AG04449 (cell line): ENCODE measurements at regions not wholly inside any gene's neighbourhood (a gene's known extent, or its start where the extent isn't known, plus 50 kb on each side); places are given as distances from the start of the nearest gene placed in this dataset.

ENCODE experiments used
- CTCF ChIA-PET: fragments of 350-600 bp; formaldehyde crosslinking; extraction: SDS; loops from one replicate; lab custom pipeline; 2021; ENCODE audit warnings: antibody characterized with exemption; lab: Yijun Ruan, JAX
- POLR2A ChIA-PET: fragments of 400-600, 350-600 bp; formaldehyde crosslinking; extraction: SDS; loops from one replicate; lab custom pipeline; 2020; ENCODE audit warnings: antibody characterized with exemption, inconsistent platforms; lab: Yijun Ruan, JAX
- DNase-seq: peaks from one replicate; pipeline ENCODE4 v3.0.0-alpha.2; 2010; ENCODE audit warnings: low read depth, low spot score
- H3K4me3 ChIP-seq: 2 replicates; pipeline ENCODE4 v1.5.1; 2011; ENCODE audit warnings: low read depth, mild to moderate bottlenecking, control low read depth, low read length
- CTCF ChIP-seq: IDR thresholded peaks from one replicate; pipeline ENCODE4 v1.5.1; 2011; ENCODE audit warnings: mild to moderate bottlenecking, moderate library complexity, low read length, control low read depth, inconsistent platforms; ENCODE audit not compliant: insufficient read depth; ENCODE audit errors: missing control alignments

- ChIA-PET CTCF (interaction anchor here (2.0 kb wide), 1 partner anchor 45 kb away, joined by 5 read pairs; no protein-coding TSS in a partner anchor), POLR2A (no interaction called here)
- DNase-seq, result no peak
- H3K4me3 ChIP-seq, result no peak overlapping the region
- TF ChIP-seq CTCF, result no peak
These were observed 93.7 kb upstream of the CLVS2 start for GRCh38 chr6:122902326-122902725.

- H3K4me3 ChIP-seq, result no peak overlapping the region
- POLR2A ChIA-PET, result no interaction called here
- TF ChIP-seq CTCF, result no peak
- CTCF ChIA-PET, result interaction anchor here (2.0 kb wide), 1 partner anchor 44 kb away, joined by 5 read pairs; no protein-coding TSS in a partner anchor
- DNase-seq, result no peak
These were observed 92.6 kb upstream of the CLVS2 start for GRCh38 chr6:122903266-122903915.

- POLR2A ChIA-PET, result no interaction called here
- H3K4me3 ChIP-seq, result no peak overlapping the region
- DNase-seq, result no peak
- no peak for TF ChIP-seq CTCF
- CTCF ChIA-PET, result interaction anchor here (2.0 kb wide), 1 partner anchor 43 kb away, joined by 5 read pairs; no protein-coding TSS in a partner anchor
These were observed 91.9 kb upstream of the CLVS2 start for GRCh38 chr6:122904166-122904565.

GRCh38 chr6:122913558-122913957, 82.5 kb upstream of the CLVS2 start:
- TF ChIP-seq CTCF, result no peak
- CTCF ChIA-PET, result no interaction called here
- H3K4me3 ChIP-seq, result no peak overlapping the region
- POLR2A ChIA-PET, result no interaction called here
- no peak for DNase-seq

- CTCF ChIA-PET, result no interaction called here
- no peak for TF ChIP-seq CTCF
- no peak overlapping the region for H3K4me3 ChIP-seq
- POLR2A ChIA-PET, result no interaction called here
- no peak for DNase-seq
These were observed 77.3 kb upstream of the CLVS2 start for GRCh38 chr6:122918714-122919113.

GRCh38 chr6:122930252-122931180, 65.5 kb upstream of the CLVS2 start:
- CTCF ChIA-PET, result no interaction called here
- DNase-seq, result no peak
- H3K4me3 ChIP-seq, result no peak overlapping the region
- no peak for TF ChIP-seq CTCF
- POLR2A ChIA-PET, result no interaction called here
